K562 (cell line): ENCODE measurements at regions not wholly inside any gene's neighbourhood (a gene's known extent, or its start where the extent isn't known, plus 50 kb on each side); places are given as distances from the start of the nearest gene placed in this dataset.

Source experiments
- ATAC-seq: fragments of 200-7000 bp; cut with Tn5 transposase; 3 replicates; pipeline ENCODE4 v1.9.1; 2020; ENCODE audit warnings: moderate library complexity
- BruUV-seq: library from RNA; stranded (reverse); fragments of 400-500 nt; replicated peaks from 2 replicates; lab custom pipeline; 2021; lab: Mats Ljungman, UMichigan
- CTCF ChIA-PET: fragments of 300-600 bp; formaldehyde crosslinking; extraction: SDS; loops from one replicate; lab custom pipeline; 2021; ENCODE audit warnings: low intra/inter-chr PET ratio; lab: Yijun Ruan, JAX
- POLR2A ChIA-PET: fragments of 300-600, 350-650 bp; sonication (Branson Sonifier 250); formaldehyde crosslinking; extraction: SDS; loops from one replicate; lab custom pipeline; 2021; ENCODE audit warnings: antibody characterized with exemption, inconsistent platforms; lab: Yijun Ruan, JAX
- DNase-seq, 4 experiments: peaks; one replicate each; pipeline versions ENCODE4 v3.0.0 to v3.0.0-alpha.2; 2011 to 2018; ENCODE audit warnings: low spot score in 3 of 4, mixed read lengths in 3 of 4; ENCODE audit errors: extremely low read depth in 1 of 4
- FAIRE-seq: peaks from 2 replicates; lab custom pipeline; 2011; peaks lifted over from hg19 to GRCh38; lab: Jason Lieb, UNC
- H2AFZ ChIP-seq: 2 replicates; pipeline ENCODE4 v1.6.0; 2011; ENCODE audit warnings: low read depth, low read length, control low read depth, inconsistent platforms
- H3K27ac ChIP-seq: fragments of 200-600 bp; 3 replicates; pipeline ENCODE4 v1.8.0; 2011; ENCODE audit warnings: low read depth, mild to moderate bottlenecking, control low read depth, inconsistent platforms, low read length, moderate library complexity, mixed read lengths; ENCODE audit errors: extremely low read depth
- H3K27me3 ChIP-seq, 2 experiments: fragments of 300-600 bp in 1 of 2; 2 replicates in 1 of 2; 3 replicates in 1 of 2; pipeline versions ENCODE4 v1.6.0 to v1.8.0; 2011; ENCODE audit warnings: inconsistent platforms in 2 of 2, low read length in 2 of 2, mild to moderate bottlenecking in 1 of 2, mixed read lengths in 1 of 2, moderate library complexity in 1 of 2; ENCODE audit not compliant: control insufficient read depth in 2 of 2, insufficient read depth in 2 of 2
- H3K36me3 ChIP-seq: fragments of 300-600 bp; 3 replicates; pipeline ENCODE4 v1.8.0; 2011; ENCODE audit warnings: mild to moderate bottlenecking, low read length, inconsistent platforms; ENCODE audit not compliant: control insufficient read depth, insufficient read depth
- H3K4me1 ChIP-seq, 2 experiments: fragments of 200-600 bp in 1 of 2; replicated peaks in 1 of 2; 2 replicates in 1 of 2; 3 replicates in 1 of 2; pipeline versions ENCODE4 v1.5.1 to v1.8.0; 2011; ENCODE audit warnings: inconsistent platforms in 2 of 2, low read length in 2 of 2, mild to moderate bottlenecking in 1 of 2, mixed read lengths in 1 of 2, moderate library complexity in 1 of 2; ENCODE audit not compliant: control insufficient read depth in 2 of 2, insufficient read depth in 2 of 2
- H3K4me2 ChIP-seq: 2 replicates; pipeline ENCODE4 v1.6.1; 2011; ENCODE audit warnings: low read length, control low read depth, inconsistent platforms, mixed read lengths; ENCODE audit not compliant: insufficient read depth
- H3K4me3 ChIP-seq: fragments of 200-600 bp; sonication (generic), shearing (Covaris generic); 2 replicates; pipeline ENCODE4 v1.5.1; 2016; ENCODE audit warnings: control low read depth, inconsistent platforms
- H3K79me2 ChIP-seq: fragments of 200-600 bp; 3 replicates; pipeline ENCODE4 v1.8.0; 2011; ENCODE audit warnings: low read length, inconsistent platforms; ENCODE audit not compliant: control insufficient read depth, insufficient read depth
- H3K9ac ChIP-seq, 2 experiments: 2 replicates each; pipeline versions ENCODE4 v1.6.0 to v1.6.1; 2011; ENCODE audit warnings: low read depth in 2 of 2, low read length in 2 of 2, control low read depth in 1 of 2, inconsistent platforms in 1 of 2, mild to moderate bottlenecking in 1 of 2, mixed read lengths in 1 of 2; ENCODE audit not compliant: insufficient read depth in 1 of 2
- H3K9me1 ChIP-seq: one replicate; pipeline ENCODE4 v1.6.0; 2011; ENCODE audit warnings: inconsistent platforms, mild to moderate bottlenecking, low read length, moderate library complexity; ENCODE audit not compliant: control insufficient read depth, insufficient read depth
- H3K9me3 ChIP-seq: replicated peaks from 2 replicates; pipeline ENCODE4 v1.5.1; 2011; ENCODE audit warnings: low read depth, low read length, inconsistent platforms; ENCODE audit not compliant: control insufficient read depth, insufficient read depth
- H4K20me1 ChIP-seq: replicated peaks from 2 replicates; pipeline ENCODE4 v1.6.1; 2011; ENCODE audit warnings: low read length, inconsistent platforms, mixed read lengths; ENCODE audit not compliant: control insufficient read depth, insufficient read depth
- AFF4 ChIP-seq: sonication (generic); formaldehyde crosslinking; IDR thresholded peaks from 2 replicates; pipeline ENCODE4 v1.8.0; 2023; ENCODE audit warnings: mild to moderate bottlenecking, missing genetic modification reagents
- ATF2 ChIP-seq: sonication (generic); formaldehyde crosslinking; IDR thresholded peaks from 2 replicates; pipeline ENCODE4 v1.8.1; 2022; ENCODE audit warnings: missing genetic modification reagents
- BDP1 ChIP-seq: IDR thresholded peaks from 3 replicates; pipeline ENCODE4 v1.6.1; 2011; ENCODE audit not compliant: insufficient read length, insufficient read depth
- EZH2 ChIP-seq: IDR thresholded peaks from 2 replicates; pipeline ENCODE4 v1.6.1; 2012; ENCODE audit warnings: low read depth, mild to moderate bottlenecking, inconsistent platforms, low read length, borderline replicate concordance
- MLX ChIP-seq, 2 experiments: fragments of 450-650 bp in 1 of 2; sonication (generic) in 1 of 2; formaldehyde crosslinking; conservative IDR thresholded peaks; 2 replicates each; pipeline versions ENCODE4 v1.4.0 to v1.8.1; 2020 to 2022; ENCODE audit warnings: mild to moderate bottlenecking in 1 of 2, missing genetic modification reagents in 1 of 2
- NFE2L1 ChIP-seq: fragments of 450-650 bp; IDR thresholded peaks from 2 replicates; pipeline ENCODE4 v1.6.1; 2016; ENCODE audit warnings: missing genetic modification characterization, low read depth, mild to moderate bottlenecking, missing compliant biosample characterization, moderate library complexity, borderline replicate concordance
- NFYB ChIP-seq: IDR thresholded peaks from 2 replicates; pipeline ENCODE4 v1.6.1; 2011; ENCODE audit warnings: mild to moderate bottlenecking, moderate library complexity; ENCODE audit not compliant: insufficient read length; ENCODE audit errors: extremely low read depth
- POU5F1 ChIP-seq: fragments of 150-350 bp; IDR thresholded peaks from 2 replicates; pipeline ENCODE4 v1.6.1; 2014; ENCODE audit warnings: borderline replicate concordance, low read length, low read depth, mild to moderate bottlenecking; ENCODE audit not compliant: partially characterized antibody
- PTRF ChIP-seq: fragments of 450-650 bp; IDR thresholded peaks from 2 replicates; pipeline ENCODE4 v1.6.1; 2016; ENCODE audit warnings: mild to moderate bottlenecking, missing genetic modification characterization, missing compliant biosample characterization
- RUNX1 ChIP-seq: sonication (generic); IDR thresholded peaks from 2 replicates; pipeline ENCODE4 v1.6.1; 2016; ENCODE audit warnings: antibody characterized with exemption, low read depth
- SIN3A ChIP-seq, 2 experiments: fragments of 150-350 bp in 1 of 2; IDR thresholded peaks; 2 replicates each; pipeline ENCODE4 v1.6.1; 2011 to 2016; ENCODE audit warnings: borderline replicate concordance in 2 of 2, low read depth in 2 of 2, low read length in 2 of 2, mild to moderate bottlenecking in 2 of 2, moderate library complexity in 2 of 2; ENCODE audit not compliant: control insufficient read depth in 1 of 2
- SMAD3 ChIP-seq: fragments of 450-650 bp; formaldehyde crosslinking; conservative IDR thresholded peaks from 2 replicates; pipeline ENCODE4 v1.4.0; 2020; ENCODE audit warnings: mild to moderate bottlenecking
- SMARCA4 ChIP-seq: fragments of 450-650 bp; IDR thresholded peaks from 2 replicates; pipeline ENCODE4 v1.6.1; 2016
- SNAPC5 ChIP-seq: fragments of 250-450 bp; sonication (Bioruptor Pico); IDR thresholded peaks from 2 replicates; pipeline ENCODE4 v1.8.0; 2021; ENCODE audit warnings: moderate library complexity, mild to moderate bottlenecking, inconsistent platforms
- ZNF253 ChIP-seq: fragments of 250-450 bp; sonication (Bioruptor Pico); conservative IDR thresholded peaks from 2 replicates; pipeline ENCODE4 v1.6.1; 2021; ENCODE audit warnings: mild to moderate bottlenecking
- ZNF699 ChIP-seq: fragments of 250-450 bp; sonication (Bioruptor Pico); IDR thresholded peaks from 2 replicates; pipeline ENCODE4 v1.8.0; 2021; ENCODE audit warnings: mild to moderate bottlenecking, moderate library complexity; ENCODE audit not compliant: insufficient replicate concordance
- ZNF785 ChIP-seq: fragments of 250-450 bp; sonication (Bioruptor Pico); IDR thresholded peaks from 2 replicates; pipeline ENCODE4 v1.4.0; 2020; ENCODE audit warnings: mild to moderate bottlenecking
- in situ Hi-C: fragments of 300-500 bp; cut with MboI; formaldehyde crosslinking; loops from 4 replicates; pipeline ENCODE4 v1.15.0; 2018; ENCODE audit warnings: inconsistent platforms, mixed read lengths
- intact Hi-C: fragments of 100-400 bp; cut with micrococcal nuclease; formaldehyde crosslinking; loops from 2 replicates; pipeline ENCODE4 v1.14.2; 2022

- Histone ChIP-seq H2AFZ (no peak overlapping the region), H3K9ac (no peak overlapping the region), H3K27me3 (no peaks in the 10 kb centered on the region), H4K20me1 (no peaks in the 10 kb centered on the region), H3K9me1 (no peaks in the 10 kb centered on the region), H3K4me2 (no peak overlapping the region), H3K79me2 (no peaks in the 10 kb centered on the region), H3K27ac (no peak overlapping the region), H3K36me3 (no peaks in the 10 kb centered on the region), H3K4me3 (no peak overlapping the region), H3K4me1 (no peaks in the 10 kb centered on the region), H3K9me3 (no peaks in the 10 kb centered on the region)
- intact Hi-C loops (no loop called here), in situ Hi-C loops (no loop called here)
- BruUV-seq: no TSS peak
- ChIA-PET POLR2A (no interaction called here), CTCF (no interaction called here)
- FAIRE-seq: no peak
- ATAC-seq: no peak
- TF ChIP-seq SIN3A (IDR thresholded peaks at IDR 0.05; ENCODE audit: borderline replicate concordance in 2 of 2, control insufficient read depth in 1 of 2, low read depth in 2 of 2, low read length in 2 of 2) (no peak), ZNF699 (CRISPR knock-in tag) (no peak), BDP1 (no peak), NFYB (no peak), MLX (CRISPR knock-in tag; conservative IDR thresholded peaks at IDR 0.05) (no peak), PTRF (tag) (no peak), SMARCA4 (no peak), ATF2 (CRISPR knock-in tag) (no peak), EZH2 (no peak), ZNF253 (no peak), AFF4 (CRISPR knock-in tag) (no peak), SNAPC5 (CRISPR knock-in tag) (no peak), SMAD3 (CRISPR knock-in tag) (no peak), POU5F1 (no peak), RUNX1 (no peak), ZNF785 (CRISPR knock-in tag) (no peak), NFE2L1 (tag) (no peak)
- DNase-seq: no peak
These were observed 977.6 kb downstream of the MCTP2 start for GRCh38 chr15:95208988-95209387.
